Neural crest cell (in vitro differentiated cells): ENCODE measurements at regions not wholly inside any gene's neighbourhood (a gene's known extent, or its start where the extent isn't known, plus 50 kb on each side); places are given as distances from the start of the nearest gene placed in this dataset.

Source experiments
- DNase-seq: peaks from one replicate; pipeline ENCODE4 v3.0.0; 2021; ENCODE audit warnings: low read depth, mixed read lengths, low spot score
- H3K27ac Mint-ChIP-seq: one replicate; pipeline ENCODE4 v1.8.0; 2021; ENCODE audit warnings: mild to moderate bottlenecking, mixed read lengths; ENCODE audit not compliant: unreplicated experiment
- H3K27me3 Mint-ChIP-seq: 2 replicates; pipeline ENCODE4 v1.8.0; 2021; ENCODE audit warnings: low read depth, mild to moderate bottlenecking, mixed read lengths
- H3K36me3 Mint-ChIP-seq: 2 replicates; pipeline ENCODE4 v1.8.0; 2021; ENCODE audit warnings: low read depth, mild to moderate bottlenecking, mixed read lengths
- H3K4me1 Mint-ChIP-seq: 2 replicates; pipeline ENCODE4 v1.8.0; 2021; ENCODE audit warnings: mixed read lengths
- H3K4me3 Mint-ChIP-seq: one replicate; pipeline ENCODE4 v1.8.0; 2021; ENCODE audit warnings: mild to moderate bottlenecking, mixed read lengths
- H3K9me3 Mint-ChIP-seq: 2 replicates; pipeline ENCODE4 v1.8.0; 2021; ENCODE audit warnings: mixed read lengths
- CTCF ChIP-seq: fragments of 200-600 bp; sonication (generic); conservative IDR thresholded peaks from 2 replicates; pipeline ENCODE4 v1.5.0; 2021; ENCODE audit warnings: antibody characterized with exemption, mild to moderate bottlenecking

- no peaks in the 10 kb centered on the region for H3K27me3 Mint-ChIP-seq
- no peaks in the 10 kb centered on the region for H3K36me3 Mint-ChIP-seq
- no peak for DNase-seq
- no peak overlapping the region for H3K4me3 Mint-ChIP-seq
- TF ChIP-seq CTCF = no peak
- H3K27ac Mint-ChIP-seq = no peak overlapping the region
- peaks cover 7% of the 10 kb centered on the region for H3K9me3 Mint-ChIP-seq
- no peaks in the 10 kb centered on the region for H3K4me1 Mint-ChIP-seq
Observed at GRCh38 chr10:3544561-3544960, 240.4 kb downstream of the KLF6 start.

- Mint-ChIP-seq H3K27ac (no peak overlapping the region), H3K27me3 (no peaks in the 10 kb centered on the region), H3K9me3 (peaks cover 5% of the 10 kb centered on the region), H3K4me3 (no peak overlapping the region), H3K36me3 (no peaks in the 10 kb centered on the region), H3K4me1 (peaks cover 9% of the 10 kb centered on the region)
- DNase-seq = no peak
- TF ChIP-seq CTCF = no peak
Observed at GRCh38 chr10:3542185-3542611, 242.8 kb downstream of the KLF6 start.

GRCh38 chr10:3539696-3540383 lies 245.2 kb downstream of the KLF6 start:
- no peak for DNase-seq

GRCh38 chr10:3538656-3539531 lies 246.1 kb downstream of the KLF6 start:
- no peaks in the 10 kb centered on the region for H3K36me3 Mint-ChIP-seq
- H3K4me1 Mint-ChIP-seq = peaks cover 9% of the 10 kb centered on the region
- H3K4me3 Mint-ChIP-seq = no peak overlapping the region
- H3K9me3 Mint-ChIP-seq = no peaks in the 10 kb centered on the region
- no peaks in the 10 kb centered on the region for H3K27me3 Mint-ChIP-seq
- DNase-seq = no peak
- no peak overlapping the region for H3K27ac Mint-ChIP-seq
- no peak for TF ChIP-seq CTCF

More at GRCh38 chr10:3539696-3540383, 245.2 kb downstream of the KLF6 start:
- H3K27ac Mint-ChIP-seq = no peak overlapping the region
- no peak overlapping the region for H3K4me3 Mint-ChIP-seq
- peaks cover 9% of the 10 kb centered on the region for H3K4me1 Mint-ChIP-seq
- H3K36me3 Mint-ChIP-seq = no peaks in the 10 kb centered on the region
- H3K9me3 Mint-ChIP-seq = no peaks in the 10 kb centered on the region
- TF ChIP-seq CTCF = no peak
- H3K27me3 Mint-ChIP-seq = no peaks in the 10 kb centered on the region

- no peaks in the 10 kb centered on the region for H3K9me3 Mint-ChIP-seq
- no peak overlapping the region for H3K4me3 Mint-ChIP-seq
- no peaks in the 10 kb centered on the region for H3K36me3 Mint-ChIP-seq
- no peaks in the 10 kb centered on the region for H3K27me3 Mint-ChIP-seq
- H3K27ac Mint-ChIP-seq = no peak overlapping the region
- no peak for TF ChIP-seq CTCF
- DNase-seq = no peak
- H3K4me1 Mint-ChIP-seq = peaks cover 9% of the 10 kb centered on the region
Observed at GRCh38 chr10:3538291-3538655, 246.7 kb downstream of the KLF6 start.
